GM23338 (cell line): ENCODE measurements at regions not wholly inside any gene's neighbourhood (a gene's known extent, or its start where the extent isn't known, plus 50 kb on each side); places are given as distances from the start of the nearest gene placed in this dataset.

Experiments used
- ATAC-seq: fragments of 200-7000 bp; cut with Tn5 transposase; 3 replicates; pipeline ENCODE4 v1.9.1; 2020
- DNase-seq: peaks from one replicate; pipeline ENCODE4 v3.0.0-alpha.2; 2015; ENCODE audit warnings: low spot score
- H2AFZ ChIP-seq: fragments of 200-600 bp; sonication (generic); 2 replicates; pipeline ENCODE4 v1.8.0; 2016; ENCODE audit warnings: antibody characterized with exemption, mild to moderate bottlenecking, moderate library complexity
- H3F3A ChIP-seq: fragments of 200-600 bp; sonication (generic); replicated peaks from 2 replicates; pipeline ENCODE4 v1.8.0; 2017; ENCODE audit warnings: antibody characterized with exemption, mixed run types, low read depth
- H3K27ac ChIP-seq: fragments of 200-600 bp; sonication (generic); 2 replicates; pipeline ENCODE4 v1.6.1; 2016; ENCODE audit warnings: low read depth
- H3K27me3 ChIP-seq: fragments of 200-600 bp; sonication (generic); 2 replicates; pipeline ENCODE4 v1.8.0; 2016; ENCODE audit warnings: mild to moderate bottlenecking, mixed run types, moderate library complexity; ENCODE audit not compliant: insufficient read depth
- H3K36me3 ChIP-seq: fragments of 200-600 bp; sonication (generic); 2 replicates; pipeline ENCODE4 v1.8.0; 2016; ENCODE audit warnings: mild to moderate bottlenecking; ENCODE audit not compliant: insufficient read depth
- H3K4me1 ChIP-seq: fragments of 200-600 bp; sonication (generic); 2 replicates; pipeline ENCODE4 v1.8.0; 2016; ENCODE audit warnings: mild to moderate bottlenecking, moderate library complexity; ENCODE audit not compliant: insufficient read depth
- H3K4me2 ChIP-seq: fragments of 200-600 bp; sonication (generic); 2 replicates; pipeline ENCODE4 v1.7.1; 2017; ENCODE audit warnings: mixed run types
- H3K4me3 ChIP-seq: fragments of 200-600 bp; sonication (generic); 2 replicates; pipeline ENCODE4 v1.6.1; 2016; ENCODE audit warnings: mixed run types
- H3K79me2 ChIP-seq: fragments of 200-600 bp; sonication (generic); replicated peaks from 2 replicates; pipeline ENCODE4 v1.8.0; 2017; ENCODE audit warnings: mild to moderate bottlenecking; ENCODE audit not compliant: insufficient read depth
- H3K9me2 ChIP-seq: fragments of 200-600 bp; sonication (generic); 2 replicates; pipeline ENCODE4 v1.8.0; 2017; ENCODE audit not compliant: insufficient read depth
- H4K20me1 ChIP-seq: fragments of 200-600 bp; sonication (generic); replicated peaks from 2 replicates; pipeline ENCODE4 v1.8.0; 2017; ENCODE audit warnings: mild to moderate bottlenecking; ENCODE audit not compliant: insufficient read depth
- H3K27ac Mint-ChIP-seq: 2 replicates; pipeline ENCODE4 v1.8.0; 2020; ENCODE audit warnings: inconsistent platforms, mild to moderate bottlenecking, moderate library complexity, mixed read lengths
- H3K27me3 Mint-ChIP-seq: 3 replicates; pipeline ENCODE4 v1.8.0; 2022; ENCODE audit warnings: low read depth, mild to moderate bottlenecking, moderate library complexity, mixed read lengths, inconsistent platforms; ENCODE audit not compliant: insufficient read depth, poor library complexity
- H3K36me3 Mint-ChIP-seq: 3 replicates; pipeline ENCODE4 v1.8.0; 2021; ENCODE audit warnings: low read depth, mild to moderate bottlenecking, inconsistent platforms, moderate library complexity, mixed read lengths
- H3K4me1 Mint-ChIP-seq: 3 replicates; pipeline ENCODE4 v1.8.0; 2020; ENCODE audit warnings: mild to moderate bottlenecking, inconsistent platforms, mixed read lengths
- H3K4me3 Mint-ChIP-seq: 3 replicates; pipeline ENCODE4 v1.8.0; 2021; ENCODE audit warnings: moderate library complexity, mild to moderate bottlenecking, inconsistent platforms, mixed read lengths
- H3K9me3 Mint-ChIP-seq: 3 replicates; pipeline ENCODE4 v1.8.0; 2020; ENCODE audit warnings: moderate library complexity, mild to moderate bottlenecking, inconsistent platforms, mixed read lengths
- CREB1 ChIP-seq: fragments of 250-450 bp; sonication (Bioruptor Pico); IDR thresholded peaks from 2 replicates; pipeline ENCODE4 v1.5.0; 2020; ENCODE audit warnings: low read depth, mild to moderate bottlenecking, moderate library complexity
- CTCF ChIP-seq, 2 experiments: fragments of 200-600 bp in 1 of 2; sonication (generic) in 1 of 2; conservative IDR thresholded peaks; 2 replicates each; pipeline versions ENCODE4 v1.5.1 to v1.6.1; 2016 to 2017; ENCODE audit warnings: antibody characterized with exemption in 2 of 2, low read depth in 2 of 2, mild to moderate bottlenecking in 2 of 2, moderate library complexity in 1 of 2
- ETS1 ChIP-seq: IDR thresholded peaks from 2 replicates; pipeline ENCODE4 v1.6.1; 2016; ENCODE audit warnings: antibody characterized with exemption
- EZH2phosphoT487 ChIP-seq: fragments of 200-600 bp; sonication (generic); IDR thresholded peaks from one replicate; pipeline ENCODE4 v1.8.1; 2018; ENCODE audit warnings: antibody characterized with exemption; ENCODE audit not compliant: unreplicated experiment
- JUNB ChIP-seq: IDR thresholded peaks from one replicate; pipeline ENCODE4 v1.6.1; 2016; ENCODE audit warnings: antibody characterized with exemption; ENCODE audit not compliant: unreplicated experiment
- STAT1 ChIP-seq: IDR thresholded peaks from one replicate; pipeline ENCODE4 v1.6.1; 2016; ENCODE audit warnings: antibody characterized with exemption; ENCODE audit not compliant: unreplicated experiment
- ZNF462 ChIP-seq: fragments of 250-450 bp; sonication (Bioruptor Pico); IDR thresholded peaks from 2 replicates; pipeline ENCODE4 v1.5.0; 2020; ENCODE audit warnings: mild to moderate bottlenecking, moderate library complexity

GRCh38 chr4:117326091-117326490 is 240.7 kb upstream of the TRAM1L1 start (continued):
- no peak for TF ChIP-seq STAT1

DNA sequence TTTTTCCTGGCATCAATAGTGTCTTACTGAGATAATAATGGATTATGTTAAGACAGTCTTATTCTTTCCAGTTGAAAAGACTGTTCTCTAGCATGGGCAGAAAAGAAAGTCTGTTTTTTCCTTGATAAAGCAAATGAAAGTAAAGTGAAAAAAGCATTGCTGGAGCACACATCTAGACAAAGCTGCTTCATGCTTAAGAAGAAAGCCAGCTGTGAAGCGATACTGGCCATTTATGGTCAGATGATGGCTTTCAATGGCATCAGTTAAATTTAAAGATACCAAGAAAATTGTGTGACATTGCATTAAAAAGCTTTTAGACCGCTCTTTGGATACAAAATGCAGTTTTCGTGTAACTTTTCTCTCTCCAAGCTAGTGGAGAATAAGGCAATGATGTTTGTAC is 242.1 kb upstream of the TRAM1L1 start:
- H3K27ac Mint-ChIP-seq: no peak overlapping the region
- Histone ChIP-seq H3K4me1 (no peaks in the 10 kb centered on the region), H3K27ac (no peak overlapping the region), H3K4me3 (no peak overlapping the region), H2AFZ (no peak overlapping the region), H3F3A (no peaks in the 10 kb centered on the region), H3K79me2 (no peaks in the 10 kb centered on the region), H3K27me3 (no peaks in the 10 kb centered on the region), H3K4me2 (no peak overlapping the region), H3K36me3 (no peaks in the 10 kb centered on the region), H4K20me1 (no peaks in the 10 kb centered on the region), H3K9me2 (no peaks in the 10 kb centered on the region)
- ATAC-seq: no peak
- no peak overlapping the region for H3K4me3 Mint-ChIP-seq
- H3K9me3 Mint-ChIP-seq: peaks cover 2% of the 10 kb centered on the region; the same call in 2 of the 3 replicates
- H3K36me3 Mint-ChIP-seq: peaks cover 3% of the 10 kb centered on the region; the same call in 1 of the 3 replicates
- TF ChIP-seq CTCF (conservative IDR thresholded peaks at IDR 0.05; ENCODE audit: low read depth in 2 of 2) (no peak), ETS1 (no peak), STAT1 (no peak), EZH2phosphoT487 (no peak), JUNB (no peak), ZNF462 (no peak), CREB1 (CRISPR knock-in tag) (no peak)
- peaks cover 1% of the 10 kb centered on the region for H3K27me3 Mint-ChIP-seq
- no peaks in the 10 kb centered on the region for H3K4me1 Mint-ChIP-seq
- DNase-seq: no peak
